Body of pancreas (tissue), 4 donors: ENCODE measurements at regions not wholly inside any gene's neighbourhood (a gene's known extent, or its start where the extent isn't known, plus 50 kb on each side); places are given as distances from the start of the nearest gene placed in this dataset.

Source experiments
- POLR2A ChIP-seq, 3 donors: fragments of 450-650 bp; IDR thresholded peaks; one replicate each; pipeline ENCODE4 v1.6.1; 2016; ENCODE audit warnings: antibody characterized with exemption in 3 of 3, mild to moderate bottlenecking in 2 of 3
- TF ChIP-seq, protein P1 (sequence below), 7 experiments: fragments of 450-650 bp in 4 of 7; fragments of 200-600 bp in 3 of 7; sonication (generic) in 3 of 7; IDR thresholded peaks; one replicate each; pipeline ENCODE4 v1.5.1; 2016 to 2019; ENCODE audit warnings: antibody characterized with exemption in 7 of 7

DNA sequence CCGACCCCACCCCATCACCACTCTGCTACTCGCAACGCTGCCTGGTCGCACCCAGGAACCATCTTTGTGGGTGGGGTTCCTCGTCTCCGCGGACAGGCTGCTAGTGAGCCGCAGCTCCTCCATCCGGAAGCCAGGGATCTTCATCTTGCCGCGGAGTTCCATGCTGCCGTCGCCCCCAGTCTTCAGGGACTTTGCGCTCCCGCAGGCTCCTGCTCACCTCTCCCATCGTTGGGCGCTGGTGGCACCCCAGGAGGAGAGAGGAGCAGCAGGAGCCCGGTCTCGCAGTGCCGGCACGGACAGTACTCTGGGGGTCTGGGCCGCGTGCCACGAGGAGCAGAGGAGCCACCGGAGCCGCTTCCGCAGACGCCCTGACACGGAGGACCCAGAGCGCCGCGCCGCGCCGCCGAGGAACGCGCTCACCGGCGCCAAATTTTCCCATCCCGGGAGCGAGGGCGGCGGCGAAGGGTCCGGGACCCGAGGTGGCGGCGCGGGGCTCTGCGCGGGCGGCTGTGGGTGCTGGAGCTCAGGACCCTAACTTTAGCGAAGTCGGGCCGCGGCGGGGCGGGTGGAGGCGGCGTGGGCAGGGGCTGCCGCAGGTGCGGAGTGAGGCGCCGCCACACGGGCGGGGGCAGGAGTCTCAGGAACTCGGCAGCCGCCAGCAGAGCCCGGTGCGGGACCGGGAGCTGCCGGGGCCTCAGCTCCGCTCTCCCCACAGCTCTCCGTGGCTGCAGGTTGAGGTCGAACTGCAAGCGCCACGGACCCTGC is 750.1 kb upstream of the SORCS1 start:
- TF ChIP-seq, protein P1, sequence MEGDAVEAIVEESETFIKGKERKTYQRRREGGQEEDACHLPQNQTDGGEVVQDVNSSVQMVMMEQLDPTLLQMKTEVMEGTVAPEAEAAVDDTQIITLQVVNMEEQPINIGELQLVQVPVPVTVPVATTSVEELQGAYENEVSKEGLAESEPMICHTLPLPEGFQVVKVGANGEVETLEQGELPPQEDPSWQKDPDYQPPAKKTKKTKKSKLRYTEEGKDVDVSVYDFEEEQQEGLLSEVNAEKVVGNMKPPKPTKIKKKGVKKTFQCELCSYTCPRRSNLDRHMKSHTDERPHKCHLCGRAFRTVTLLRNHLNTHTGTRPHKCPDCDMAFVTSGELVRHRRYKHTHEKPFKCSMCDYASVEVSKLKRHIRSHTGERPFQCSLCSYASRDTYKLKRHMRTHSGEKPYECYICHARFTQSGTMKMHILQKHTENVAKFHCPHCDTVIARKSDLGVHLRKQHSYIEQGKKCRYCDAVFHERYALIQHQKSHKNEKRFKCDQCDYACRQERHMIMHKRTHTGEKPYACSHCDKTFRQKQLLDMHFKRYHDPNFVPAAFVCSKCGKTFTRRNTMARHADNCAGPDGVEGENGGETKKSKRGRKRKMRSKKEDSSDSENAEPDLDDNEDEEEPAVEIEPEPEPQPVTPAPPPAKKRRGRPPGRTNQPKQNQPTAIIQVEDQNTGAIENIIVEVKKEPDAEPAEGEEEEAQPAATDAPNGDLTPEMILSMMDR (IDR thresholded peaks at IDR 0.05): no peak
- TF ChIP-seq POLR2A (IDR thresholded peaks at IDR 0.05): peak in 1 of 3 donors; percentile 51
